ENCODE measurements at regions not wholly inside any gene's neighbourhood (a gene's known extent, or its start where the extent isn't known, plus 50 kb on each side); places are given as distances from the start of the nearest gene placed in this dataset.

GRCh38 chr13:107738004-107738403 lies 477.3 kb downstream of the LIG4 start:
- Histone ChIP-seq H3K27me3 (no peaks in the 10 kb centered on the region), H3K4me3 (no peak overlapping the region), H3K4me1 (no peaks in the 10 kb centered on the region), H3K36me3 (no peaks in the 10 kb centered on the region), H3K9me3 (no peaks in the 10 kb centered on the region), H3K27ac (no peak overlapping the region)
- no peak for DNase-seq (ENCODE audit: low spot score in 2 of 2)
- intact Hi-C loops (cut with DNase I; ENCODE audit: low total_unique reads) = no loop called here
- no peak for TF ChIP-seq CTCF (IDR thresholded peaks at IDR 0.05)
- no peak for TF ChIP-seq POLR2A (IDR thresholded peaks at IDR 0.05)
- TF ChIP-seq POLR2AphosphoS5 (IDR thresholded peaks at IDR 0.05) = no peak

GRCh38 chr13:107736731-107737130 lies 478.6 kb downstream of the LIG4 start:
- no peaks in the 10 kb centered on the region for H3K27me3 ChIP-seq
- DNase-seq (ENCODE audit: low spot score in 2 of 2) = no peak
- no peaks in the 10 kb centered on the region for H3K36me3 ChIP-seq
- no peak overlapping the region for H3K27ac ChIP-seq
- TF ChIP-seq POLR2A (IDR thresholded peaks at IDR 0.05) (no peak), POLR2AphosphoS5 (IDR thresholded peaks at IDR 0.05) (no peak), CTCF (IDR thresholded peaks at IDR 0.05) (no peak)
- intact Hi-C loops (cut with DNase I; ENCODE audit: low total_unique reads) = no loop called here
- H3K4me3 ChIP-seq = no peak overlapping the region
- H3K9me3 ChIP-seq = no peaks in the 10 kb centered on the region
- no peaks in the 10 kb centered on the region for H3K4me1 ChIP-seq

- Histone ChIP-seq H3K27me3 (no peaks in the 10 kb centered on the region), H3K36me3 (no peaks in the 10 kb centered on the region), H3K9me3 (no peaks in the 10 kb centered on the region), H3K27ac (no peak overlapping the region), H3K4me1 (no peaks in the 10 kb centered on the region), H3K4me3 (no peak overlapping the region)
- intact Hi-C loops (cut with DNase I; ENCODE audit: low total_unique reads) = no loop called here
- DNase-seq (ENCODE audit: low spot score in 2 of 2) = no peak
- TF ChIP-seq POLR2AphosphoS5 (IDR thresholded peaks at IDR 0.05) (no peak), CTCF (IDR thresholded peaks at IDR 0.05) (no peak), POLR2A (IDR thresholded peaks at IDR 0.05) (no peak)
These were observed 479.2 kb downstream of the LIG4 start for GRCh38 chr13:107736170-107736569.

GRCh38 chr13:107734891-107735625 lies 480.3 kb downstream of the LIG4 start:
- no peaks in the 10 kb centered on the region for H3K4me1 ChIP-seq
- no peaks in the 10 kb centered on the region for H3K36me3 ChIP-seq
- DNase-seq (ENCODE audit: low spot score in 2 of 2) = no peak
- intact Hi-C loops (cut with DNase I; ENCODE audit: low total_unique reads) = no loop called here
- no peaks in the 10 kb centered on the region for H3K9me3 ChIP-seq
- TF ChIP-seq POLR2A (IDR thresholded peaks at IDR 0.05) (no peak), CTCF (IDR thresholded peaks at IDR 0.05) (no peak), POLR2AphosphoS5 (IDR thresholded peaks at IDR 0.05) (no peak)
- no peak overlapping the region for H3K4me3 ChIP-seq
- no peak overlapping the region for H3K27ac ChIP-seq
- H3K27me3 ChIP-seq = no peaks in the 10 kb centered on the region

GRCh38 chr13:107733276-107733675 lies 482.1 kb downstream of the LIG4 start:
- no peaks in the 10 kb centered on the region for H3K4me1 ChIP-seq
- H3K4me3 ChIP-seq = no peak overlapping the region
- TF ChIP-seq POLR2A (IDR thresholded peaks at IDR 0.05) (no peak), CTCF (IDR thresholded peaks at IDR 0.05) (no peak), POLR2AphosphoS5 (IDR thresholded peaks at IDR 0.05) (no peak)
- H3K36me3 ChIP-seq = no peaks in the 10 kb centered on the region
- no peaks in the 10 kb centered on the region for H3K27me3 ChIP-seq
- DNase-seq (ENCODE audit: low spot score in 2 of 2) = no peak
- intact Hi-C loops (cut with DNase I; ENCODE audit: low total_unique reads) = no loop called here
- H3K9me3 ChIP-seq = no peaks in the 10 kb centered on the region
- no peak overlapping the region for H3K27ac ChIP-seq

All from breast epithelium (tissue), 4 donors.